Parathyroid adenoma (tissue), 2 donors: ENCODE measurements at regions not wholly inside any gene's neighbourhood (a gene's known extent, or its start where the extent isn't known, plus 50 kb on each side); places are given as distances from the start of the nearest gene placed in this dataset.

Experiments
- H2AFZ ChIP-seq: fragments of 300-600 bp; sonication (generic); one replicate; pipeline ENCODE4 v1.7.0; 2017; ENCODE audit warnings: antibody characterized with exemption, mild to moderate bottlenecking
- H3K27ac ChIP-seq: fragments of 300-600 bp; sonication (generic); one replicate; pipeline ENCODE4 v1.7.0; 2017
- H3K27me3 ChIP-seq: fragments of 300-600 bp; sonication (generic); one replicate; pipeline ENCODE4 v1.7.0; 2017; ENCODE audit warnings: low read length; ENCODE audit not compliant: control insufficient read depth, insufficient read depth
- H3K36me3 ChIP-seq: fragments of 300-600 bp; sonication (generic); one replicate; pipeline ENCODE4 v1.7.0; 2017; ENCODE audit warnings: low read length; ENCODE audit not compliant: control insufficient read depth, insufficient read depth
- H3K4me1 ChIP-seq: fragments of 300-600 bp; sonication (generic); one replicate; pipeline ENCODE4 v1.7.0; 2017; ENCODE audit warnings: control low read depth
- H3K4me2 ChIP-seq: fragments of 300-600 bp; sonication (generic); one replicate; pipeline ENCODE4 v1.7.0; 2017; ENCODE audit warnings: low read length
- H3K4me3 ChIP-seq: fragments of 300-600 bp; sonication (generic); one replicate; pipeline ENCODE4 v1.7.0; 2017; ENCODE audit warnings: low read depth, low read length
- H3K79me2 ChIP-seq: fragments of 300-600 bp; sonication (generic); one replicate; pipeline ENCODE4 v1.7.0; 2017; ENCODE audit warnings: control low read depth
- H3K9ac ChIP-seq: fragments of 300-600 bp; sonication (generic); one replicate; pipeline ENCODE4 v1.7.0; 2017; ENCODE audit warnings: mild to moderate bottlenecking
- H3K9me3 ChIP-seq: fragments of 300-600 bp; sonication (generic); one replicate; pipeline ENCODE4 v1.7.0; 2017; ENCODE audit warnings: low read length; ENCODE audit not compliant: control insufficient read depth
- TF ChIP-seq, protein P1 (sequence below): fragments of 300-600 bp; sonication (generic); IDR thresholded peaks from one replicate; pipeline ENCODE4 v1.7.0; 2017; ENCODE audit warnings: antibody characterized with exemption, mild to moderate bottlenecking
- donor health status: primary hyperparathyroidism.

GRCh38 chr1:185681034-185681633, 53.1 kb upstream of the HMCN1 start:
- H3K27ac ChIP-seq: no peak overlapping the region
- no peaks in the 10 kb centered on the region for H3K36me3 ChIP-seq
- H3K79me2 ChIP-seq: no peaks in the 10 kb centered on the region
- H3K4me1 ChIP-seq: no peaks in the 10 kb centered on the region
- no peak overlapping the region for H3K9ac ChIP-seq
- no peaks in the 10 kb centered on the region for H3K9me3 ChIP-seq
- H3K4me3 ChIP-seq: no peak overlapping the region
- H2AFZ ChIP-seq: no peak overlapping the region
- TF ChIP-seq, protein P1, sequence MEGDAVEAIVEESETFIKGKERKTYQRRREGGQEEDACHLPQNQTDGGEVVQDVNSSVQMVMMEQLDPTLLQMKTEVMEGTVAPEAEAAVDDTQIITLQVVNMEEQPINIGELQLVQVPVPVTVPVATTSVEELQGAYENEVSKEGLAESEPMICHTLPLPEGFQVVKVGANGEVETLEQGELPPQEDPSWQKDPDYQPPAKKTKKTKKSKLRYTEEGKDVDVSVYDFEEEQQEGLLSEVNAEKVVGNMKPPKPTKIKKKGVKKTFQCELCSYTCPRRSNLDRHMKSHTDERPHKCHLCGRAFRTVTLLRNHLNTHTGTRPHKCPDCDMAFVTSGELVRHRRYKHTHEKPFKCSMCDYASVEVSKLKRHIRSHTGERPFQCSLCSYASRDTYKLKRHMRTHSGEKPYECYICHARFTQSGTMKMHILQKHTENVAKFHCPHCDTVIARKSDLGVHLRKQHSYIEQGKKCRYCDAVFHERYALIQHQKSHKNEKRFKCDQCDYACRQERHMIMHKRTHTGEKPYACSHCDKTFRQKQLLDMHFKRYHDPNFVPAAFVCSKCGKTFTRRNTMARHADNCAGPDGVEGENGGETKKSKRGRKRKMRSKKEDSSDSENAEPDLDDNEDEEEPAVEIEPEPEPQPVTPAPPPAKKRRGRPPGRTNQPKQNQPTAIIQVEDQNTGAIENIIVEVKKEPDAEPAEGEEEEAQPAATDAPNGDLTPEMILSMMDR: peak; percentile 15
- no peak overlapping the region for H3K4me2 ChIP-seq
- no peaks in the 10 kb centered on the region for H3K27me3 ChIP-seq

GRCh38 chr1:185680453-185680852, 53.7 kb upstream of the HMCN1 start:
- Histone ChIP-seq H3K4me2 (no peak overlapping the region), H3K4me1 (no peaks in the 10 kb centered on the region), H3K9me3 (no peaks in the 10 kb centered on the region), H3K27ac (peak overlapping the region; percentile 61), H3K27me3 (no peaks in the 10 kb centered on the region), H3K4me3 (no peak overlapping the region), H3K36me3 (no peaks in the 10 kb centered on the region), H3K9ac (no peak overlapping the region), H3K79me2 (no peaks in the 10 kb centered on the region), H2AFZ (no peak overlapping the region)
- TF ChIP-seq, protein P1: no peak

GRCh38 chr1:185679220-185679619, 55.0 kb upstream of the HMCN1 start:
- Histone ChIP-seq H3K9me3 (no peaks in the 10 kb centered on the region), H3K36me3 (no peaks in the 10 kb centered on the region), H2AFZ (no peak overlapping the region), H3K79me2 (no peaks in the 10 kb centered on the region), H3K27me3 (no peaks in the 10 kb centered on the region), H3K4me2 (no peak overlapping the region), H3K4me3 (no peak overlapping the region), H3K27ac (peak overlapping the region; percentile 61), H3K4me1 (no peaks in the 10 kb centered on the region), H3K9ac (no peak overlapping the region)
- TF ChIP-seq, protein P1: no peak

- Histone ChIP-seq H3K9me3 (no peaks in the 10 kb centered on the region), H3K4me1 (no peaks in the 10 kb centered on the region), H3K27me3 (no peaks in the 10 kb centered on the region), H3K4me2 (no peak overlapping the region), H3K4me3 (no peak overlapping the region), H3K36me3 (no peaks in the 10 kb centered on the region), H3K27ac (no peak overlapping the region), H2AFZ (no peak overlapping the region), H3K9ac (no peak overlapping the region), H3K79me2 (no peaks in the 10 kb centered on the region)
- TF ChIP-seq, protein P1: no peak
Observed at GRCh38 chr1:185676969-185677368, 57.2 kb upstream of the HMCN1 start.

DNA sequence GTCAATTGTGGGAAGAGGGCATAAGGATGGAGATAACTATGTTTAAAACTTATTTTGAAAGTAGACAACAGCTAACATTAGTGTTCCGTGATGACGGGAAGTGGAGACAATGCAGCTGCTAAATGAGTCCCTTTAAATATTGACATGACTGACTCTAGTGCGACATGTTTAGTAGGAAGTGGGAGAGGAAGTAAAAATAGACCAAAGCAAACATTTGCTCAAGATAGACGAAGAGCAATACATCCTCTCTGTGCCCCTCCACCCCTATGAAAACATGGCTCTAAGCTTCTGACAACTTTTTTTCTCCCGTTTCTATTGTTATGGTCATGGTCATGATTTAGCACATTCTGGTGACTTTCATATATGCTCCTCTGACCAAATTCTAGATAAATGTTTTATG, 60.0 kb upstream of the HMCN1 start:
- no peaks in the 10 kb centered on the region for H3K4me1 ChIP-seq
- H3K79me2 ChIP-seq: no peaks in the 10 kb centered on the region
- no peak overlapping the region for H3K9ac ChIP-seq
- TF ChIP-seq, protein P1: no peak
- no peaks in the 10 kb centered on the region for H3K9me3 ChIP-seq
- H2AFZ ChIP-seq: no peak overlapping the region
- H3K4me3 ChIP-seq: no peak overlapping the region
- H3K4me2 ChIP-seq: no peak overlapping the region
- H3K36me3 ChIP-seq: no peaks in the 10 kb centered on the region
- no peaks in the 10 kb centered on the region for H3K27me3 ChIP-seq
- peak overlapping the region; percentile 54 for H3K27ac ChIP-seq
